COLO829 (cell line): ENCODE measurements at regions not wholly inside any gene's neighbourhood (a gene's known extent, or its start where the extent isn't known, plus 50 kb on each side); places are given as distances from the start of the nearest gene placed in this dataset.

Source experiments
- DNase-seq: peaks from one replicate; pipeline ENCODE4 v3.0.0; 2012; ENCODE audit warnings: low spot score

DNA sequence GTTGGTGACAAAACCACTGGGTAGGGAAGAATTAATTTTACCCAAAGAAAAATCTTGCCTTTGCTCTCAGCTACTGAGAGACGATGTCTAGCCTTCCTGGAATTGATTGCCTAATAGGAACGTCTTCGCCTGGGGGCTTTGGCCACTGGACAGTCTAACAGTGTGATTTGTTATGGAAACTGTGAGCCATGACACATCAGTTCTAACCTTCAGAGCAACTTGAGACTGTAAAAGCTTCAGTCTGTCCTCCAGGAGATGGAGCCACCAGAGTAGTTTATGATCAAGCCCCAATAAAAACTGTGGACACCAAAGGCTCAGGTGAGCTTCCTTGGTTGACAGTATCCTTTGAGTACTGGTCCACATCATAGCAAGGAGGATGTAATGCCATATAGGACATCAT lies 235.8 kb upstream of the TMCO5A start:
- no peak for DNase-seq

DNA sequence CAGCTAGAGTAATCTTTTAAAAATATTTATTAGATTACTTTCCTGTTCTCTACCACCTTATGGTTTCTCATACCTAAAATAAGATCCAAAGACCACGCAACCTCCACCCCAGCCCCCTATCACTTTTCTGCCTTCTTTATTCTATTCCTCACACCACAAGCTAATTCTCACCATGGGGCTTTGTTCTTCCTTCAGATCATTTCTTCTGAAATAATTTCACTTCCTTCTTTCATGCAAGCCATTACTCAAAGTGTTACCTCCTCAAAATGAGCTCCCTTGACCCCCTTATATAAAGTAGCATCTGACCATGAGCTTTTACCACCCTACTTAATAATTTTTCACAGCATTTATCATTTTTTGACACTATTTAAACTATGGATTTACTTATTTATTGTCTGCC lies 233.2 kb upstream of the TMCO5A start:
- no peak for DNase-seq

DNA sequence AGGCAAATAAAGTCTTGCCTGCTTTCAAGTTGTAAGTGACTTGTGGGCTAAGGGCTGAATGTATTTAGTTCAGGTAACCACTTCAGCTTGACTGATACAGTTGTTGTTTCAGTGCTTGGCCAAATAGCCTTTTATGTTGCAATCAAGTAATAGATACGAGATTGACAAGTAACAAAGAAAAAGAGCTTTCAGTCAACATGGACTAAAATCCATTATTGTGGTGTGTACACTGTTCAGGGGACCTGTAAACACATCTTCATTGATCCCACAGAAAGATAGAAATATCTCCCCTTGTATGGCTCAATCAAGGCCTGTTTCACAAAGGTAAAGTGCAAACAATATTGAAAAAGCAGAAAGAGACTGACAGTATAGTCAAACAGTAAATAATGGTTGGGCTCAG lies 224.8 kb upstream of the TMCO5A start:
- DNase-seq, result no peak

DNA sequence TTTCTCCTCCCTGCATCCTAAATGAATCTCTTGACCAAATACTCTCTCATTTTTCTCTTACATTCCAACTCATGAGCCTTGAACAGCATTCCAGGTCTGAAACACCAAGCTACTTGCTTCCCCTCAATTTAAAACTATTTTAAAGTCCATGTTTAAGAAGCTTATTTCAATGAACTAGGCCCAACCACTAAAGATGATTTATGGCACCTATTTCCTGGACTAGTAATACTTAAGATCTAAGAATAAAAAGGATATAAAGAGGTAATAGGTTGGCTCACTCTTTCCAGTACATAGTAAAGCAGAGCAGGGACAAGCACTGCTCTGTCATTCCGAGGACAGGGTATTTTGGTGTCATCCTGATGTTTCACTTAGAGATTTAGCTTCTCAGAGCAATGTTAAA lies 219.3 kb upstream of the TMCO5A start:
- DNase-seq, result no peak

GRCh38 chr15:37720267-37720666 lies 214.2 kb upstream of the TMCO5A start:
- DNase-seq, result no peak

DNA sequence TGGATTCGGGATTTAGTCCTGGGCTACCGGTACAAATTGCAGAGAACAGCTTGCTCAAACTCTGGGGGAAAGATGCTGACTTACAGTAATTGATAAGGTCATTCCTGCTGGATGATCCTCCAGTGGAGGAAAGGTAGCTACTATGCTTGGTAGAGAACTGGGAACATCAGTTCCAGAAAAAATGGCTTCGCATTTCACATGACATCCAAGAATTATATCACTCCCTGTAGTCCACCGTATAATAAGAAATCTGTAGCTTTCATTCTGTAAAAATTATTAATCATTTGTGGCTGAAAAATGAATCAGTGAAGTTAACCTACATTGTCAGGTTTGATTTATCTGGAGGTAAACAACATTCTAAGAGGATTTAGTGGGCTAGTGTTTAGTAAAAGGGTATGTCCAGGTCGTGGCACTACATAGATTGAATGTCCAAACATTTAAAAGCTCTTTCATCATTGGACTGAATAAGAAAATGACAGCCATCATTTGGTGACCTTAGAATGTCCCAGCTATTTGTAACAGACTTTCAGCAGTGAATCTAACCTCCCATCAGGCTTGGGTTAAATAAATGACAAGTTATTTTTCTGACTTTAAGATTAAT lies 203.2 kb upstream of the TMCO5A start:
- no peak for DNase-seq

- no peak for DNase-seq
Observed at GRCh38 chr15:37733628-37734027, 200.8 kb upstream of the TMCO5A start.

DNA sequence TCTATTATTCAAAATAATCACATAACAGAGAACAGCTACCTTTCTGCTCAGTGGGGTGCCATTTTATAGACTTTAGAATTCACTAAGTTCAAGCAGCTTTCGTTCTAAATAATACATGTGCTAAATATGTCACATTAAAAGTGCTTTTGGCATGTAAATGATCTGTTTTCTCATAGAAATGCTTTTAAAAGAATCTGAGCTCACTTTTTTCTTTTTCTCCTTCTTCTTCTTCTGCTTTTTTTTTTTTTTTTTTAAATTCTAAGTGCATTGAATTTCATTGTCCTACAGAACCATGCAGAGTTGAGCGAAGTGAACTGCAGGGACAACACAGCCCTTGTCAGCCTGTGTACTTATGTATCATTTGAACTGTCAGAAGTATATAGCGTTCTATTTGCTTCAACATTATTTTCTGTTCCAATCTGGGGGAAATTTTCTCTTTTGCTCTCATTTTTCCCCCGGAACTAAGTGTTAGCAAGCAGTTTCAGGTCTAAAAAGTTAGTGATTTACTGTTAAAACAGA lies 193.8 kb upstream of the TMCO5A start:
- no peak for DNase-seq

DNA sequence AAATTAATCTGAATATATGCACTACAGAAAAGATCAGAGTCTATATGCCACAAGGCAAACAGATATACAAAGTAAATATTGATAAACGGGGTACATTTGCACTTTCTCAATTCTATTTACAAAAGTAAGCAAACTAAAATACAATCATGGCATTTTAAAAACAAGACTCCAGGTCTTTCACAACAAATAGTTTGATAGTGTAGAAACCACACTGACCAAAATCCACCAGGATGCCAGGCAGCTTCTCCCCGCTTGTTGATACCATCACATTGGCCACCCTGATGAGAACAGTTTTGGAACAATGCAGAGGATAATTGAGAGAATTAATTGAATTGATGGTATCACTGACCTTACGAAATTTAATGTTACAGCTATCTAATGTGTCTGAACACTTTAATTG lies 190.6 kb upstream of the TMCO5A start:
- DNase-seq, result no peak

DNA sequence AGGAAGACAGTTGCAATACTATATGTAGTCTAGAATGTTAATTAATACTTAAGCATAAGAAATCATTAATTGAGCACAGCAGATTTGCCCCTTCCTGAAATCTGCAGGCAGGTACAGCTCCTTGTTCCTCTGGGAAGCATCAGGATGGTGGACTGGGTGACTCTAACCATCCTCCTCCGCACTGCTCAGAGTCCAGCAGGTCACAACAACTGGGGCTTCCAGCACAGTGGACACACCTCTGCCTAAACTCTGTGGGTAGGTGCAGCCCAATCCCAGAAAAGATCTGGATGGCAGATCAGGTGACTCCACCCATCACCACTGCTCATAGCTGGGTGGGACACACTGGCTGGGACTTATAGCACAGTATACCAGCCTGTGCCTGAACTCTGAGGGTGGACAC lies 189.9 kb upstream of the TMCO5A start:
- no peak for DNase-seq

GRCh38 chr15:37751401-37751800 lies 183.0 kb upstream of the TMCO5A start:
- DNase-seq, result no peak

DNA sequence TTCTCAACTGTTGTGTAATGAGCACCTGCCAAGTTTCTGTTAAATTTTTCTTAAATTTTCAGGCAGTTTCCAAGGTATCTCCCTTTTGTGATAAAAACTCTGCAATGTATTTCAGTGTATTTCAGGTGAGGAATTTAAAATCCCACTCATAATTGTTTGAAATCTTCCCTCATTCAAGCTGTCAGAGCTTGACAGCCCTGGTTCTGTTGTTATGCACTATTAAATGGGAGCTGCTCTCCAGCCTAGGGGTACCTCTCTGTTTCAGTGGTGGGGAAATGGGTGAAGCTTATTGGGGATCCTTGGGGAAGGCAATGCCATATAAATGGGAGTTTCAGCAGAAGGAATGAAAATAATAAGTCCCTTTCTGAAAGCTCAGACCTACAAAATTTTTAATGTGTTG lies 178.0 kb upstream of the TMCO5A start:
- no peak for DNase-seq

- no peak for DNase-seq
Observed at GRCh38 chr15:37758412-37758811, 176.0 kb upstream of the TMCO5A start.

DNA sequence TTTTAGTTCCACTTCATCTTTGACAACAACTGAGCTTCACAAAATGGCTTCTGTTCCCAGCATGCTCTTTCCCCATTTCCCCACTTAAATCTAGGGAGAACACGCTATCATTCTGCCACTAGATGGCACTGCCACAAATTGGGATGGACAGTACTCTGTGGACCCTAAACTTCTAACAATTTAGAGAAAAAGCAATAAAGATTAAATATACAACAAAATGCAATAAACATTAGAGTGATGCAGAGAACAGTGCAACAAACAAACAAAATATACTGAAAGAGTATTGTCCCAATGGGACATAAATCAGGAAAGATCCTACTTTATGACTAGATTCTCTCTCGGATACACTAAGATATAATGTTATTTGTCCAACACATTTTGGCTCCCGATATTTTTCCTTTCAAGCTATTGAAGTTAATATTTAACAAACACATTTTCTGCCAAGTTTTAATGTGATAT lies 169.7 kb upstream of the TMCO5A start:
- DNase-seq, result peak; percentile 56

- DNase-seq, result no peak
Observed at GRCh38 chr15:37765786-37766185, 168.7 kb upstream of the TMCO5A start.

DNA sequence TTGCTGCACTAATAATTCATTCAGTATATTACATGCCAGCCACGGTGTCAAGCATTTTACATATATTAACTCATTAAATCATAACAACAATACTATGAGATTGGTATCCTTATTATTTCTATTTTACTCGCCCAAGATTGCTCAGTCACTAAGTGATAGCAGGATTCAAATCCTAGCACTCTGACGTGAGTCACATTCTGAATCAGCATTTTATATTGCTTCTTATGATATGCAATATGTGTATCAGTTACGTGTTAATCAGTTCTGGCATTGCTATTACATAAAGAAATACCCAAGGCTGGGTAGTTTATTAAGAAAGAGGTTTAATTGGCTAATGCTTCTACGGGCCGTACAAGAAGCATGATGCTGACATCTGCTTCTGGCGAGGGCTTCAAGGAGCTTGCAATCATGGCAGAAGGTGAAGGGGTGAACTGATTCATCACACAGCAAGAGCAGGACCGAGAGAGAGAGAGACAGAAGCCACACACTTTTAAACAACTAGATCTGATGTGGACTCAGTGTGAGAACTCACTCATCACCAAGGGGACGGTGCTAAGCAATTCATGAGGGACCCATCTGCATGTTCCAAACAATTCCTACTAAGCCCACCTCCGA lies 166.5 kb upstream of the TMCO5A start:
- DNase-seq, result no peak

GRCh38 chr15:37771465-37771864 lies 163.0 kb upstream of the TMCO5A start:
- no peak for DNase-seq

GRCh38 chr15:37773111-37773860 lies 161.2 kb upstream of the TMCO5A start:
- no peak for DNase-seq

DNA sequence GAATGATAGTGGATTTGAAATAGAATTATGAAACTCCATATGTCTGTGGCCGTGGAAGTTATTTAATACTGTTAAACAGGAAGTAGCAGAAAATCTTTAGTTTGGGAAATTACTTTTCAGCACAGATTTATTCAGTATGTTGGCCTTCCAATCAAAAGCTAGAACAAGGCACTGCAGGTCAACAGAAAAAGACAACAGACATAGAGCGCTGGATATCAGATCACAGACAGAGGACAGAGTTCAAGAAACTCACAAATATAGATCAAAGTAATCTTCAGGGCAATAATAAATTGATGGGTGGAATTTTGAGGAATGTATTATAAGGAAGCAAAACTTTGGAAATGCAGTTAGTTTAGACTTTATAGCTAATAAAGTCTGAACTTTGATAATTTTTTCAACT lies 159.5 kb upstream of the TMCO5A start:
- DNase-seq, result no peak

GRCh38 chr15:37777006-37777405 lies 157.4 kb upstream of the TMCO5A start:
- no peak for DNase-seq

DNA sequence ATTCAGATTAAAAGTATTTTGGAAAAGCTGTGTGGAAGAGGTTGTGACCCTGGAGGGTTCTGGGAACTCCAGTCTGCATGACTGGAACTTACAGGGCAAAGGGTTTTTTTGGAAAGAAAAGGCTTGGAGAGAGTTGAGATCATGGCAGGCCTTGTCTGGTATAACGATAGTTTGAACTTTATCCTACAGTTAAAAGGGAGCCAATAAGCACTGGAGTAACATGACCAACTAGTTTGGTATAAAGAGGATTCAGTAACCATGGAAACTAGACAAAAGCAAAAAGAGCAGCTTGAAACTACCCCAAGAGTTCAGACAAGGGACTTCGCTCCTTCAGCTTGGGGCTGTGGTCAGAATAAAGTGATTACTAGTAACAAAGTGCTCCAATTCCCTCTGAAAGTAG lies 151.2 kb upstream of the TMCO5A start:
- no peak for DNase-seq

- no peak for DNase-seq
Observed at GRCh38 chr15:37788330-37788729, 146.1 kb upstream of the TMCO5A start.

DNA sequence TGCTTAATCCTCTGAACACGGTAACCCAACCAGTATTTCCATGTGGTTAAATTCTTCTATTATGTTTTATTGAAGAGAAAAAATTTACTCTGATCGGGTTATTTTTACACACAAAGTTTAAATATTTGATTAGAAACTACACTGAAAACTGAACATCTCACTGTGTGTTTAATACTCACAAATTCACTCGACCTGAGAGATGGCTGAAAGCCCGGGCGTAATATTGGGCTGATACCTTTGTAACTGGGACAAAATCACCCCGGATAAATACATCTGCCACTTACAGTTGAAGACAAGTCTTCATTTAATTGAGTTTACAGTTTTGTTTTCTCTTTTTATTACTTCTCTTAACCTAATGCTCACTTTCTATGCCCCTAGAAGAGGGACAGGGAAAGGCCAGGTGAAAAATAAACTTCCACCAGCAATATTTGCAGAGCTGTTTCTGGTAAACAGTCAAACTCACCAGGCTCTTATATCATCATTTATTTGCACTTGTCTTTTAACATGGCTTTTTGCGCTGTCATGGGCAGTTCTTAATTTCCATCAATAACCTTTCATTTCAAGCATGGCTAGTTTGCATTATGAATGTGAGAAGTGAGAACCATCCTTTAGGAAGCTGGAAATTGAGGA lies 145.6 kb upstream of the TMCO5A start:
- DNase-seq, result no peak
